Pancreas (tissue), 10 donors: ENCODE measurements at regions not wholly inside any gene's neighbourhood (a gene's known extent, or its start where the extent isn't known, plus 50 kb on each side); places are given as distances from the start of the nearest gene placed in this dataset.

Source experiments
- ATAC-seq, 4 donors: fragments of 200-7000 bp; cut with Tn5 transposase; one replicate each; pipeline versions ENCODE4 v1.8.0 to v1.9.1; 2020; ENCODE audit warnings: mild to moderate bottlenecking in 4 of 4, moderate library complexity in 4 of 4
- DNase-seq, 6 donors: peaks; one replicate each; pipeline ENCODE4 v3.0.0-alpha.2; 2020
- FAIRE-seq: peaks from 2 replicates; lab custom pipeline; 2012; peaks lifted over from hg19 to GRCh38; lab: Jason Lieb, UNC
- H3K27ac ChIP-seq, 4 donors: fragments of 200-600 bp; sonication (generic); 1 replicate in 3 of 4; 2 replicates in 1 of 4; pipeline versions ENCODE4 v1.5.0 to v1.8.0; 2020
- H3K27me3 ChIP-seq, 4 donors: fragments of 200-600 bp; one replicate each; pipeline ENCODE4 v1.8.0; 2021
- H3K36me3 ChIP-seq, 3 donors: fragments of 200-600 bp; sonication (generic) in 1 of 3; one replicate each; pipeline versions ENCODE4 v1.5.0 to v1.8.0; 2020 to 2021
- H3K4me1 ChIP-seq, 3 donors: fragments of 200-600 bp; one replicate each; pipeline ENCODE4 v1.8.0; 2021
- H3K4me3 ChIP-seq, 4 donors: fragments of 200-600 bp; sonication (generic) in 2 of 4; one replicate each; pipeline versions ENCODE4 v1.5.0 to v1.8.0; 2020 to 2021
- H3K9me3 ChIP-seq, 4 donors: fragments of 200-600 bp; one replicate each; pipeline ENCODE4 v1.8.0; 2021
- WGBS, 2 donors: extraction: QIAGEN DNeasy Blood & Tissue Kit; methylation state at CpG; one replicate each; pipeline ENCODE4 v1.1.7; 2013; 5-methylcytosine and 5-hydroxymethylcytosine counted together
- intact Hi-C, 3 donors: fragments of 100-400 bp; cut with DNase I; formaldehyde crosslinking; loops; one replicate each; pipeline versions ENCODE4 v1.11.1 to v1.14.2; 2022
- TF ChIP-seq, protein P1 (sequence below), 4 donors: fragments of 200-600 bp; sonication (generic) in 3 of 4; IDR thresholded peaks; one replicate each; pipeline versions ENCODE4 v1.5.0 to v1.8.0; 2021; ENCODE audit warnings: antibody characterized with exemption in 4 of 4
- donor health status: healthy with polysubstance abuse.
- donor health status: DM: no; HTN: no; CAD: no; lungs with moderate emphysema.
- donor health status: DM: no; HTN: no; CAD: no.
- donor health status: control.
- donor health status: control.
- donor health status: Bipolar disorder and iron deficiency.
- donor health status: DM: yes; HTN: yes; CAD: no.
- donor health status: DM: no; HTN: no; CAD: no.
- donor health status: DM: no; HTN: no; CAD: no.
- donor health status: DM: yes; HTN: yes; CAD: no.

DNA sequence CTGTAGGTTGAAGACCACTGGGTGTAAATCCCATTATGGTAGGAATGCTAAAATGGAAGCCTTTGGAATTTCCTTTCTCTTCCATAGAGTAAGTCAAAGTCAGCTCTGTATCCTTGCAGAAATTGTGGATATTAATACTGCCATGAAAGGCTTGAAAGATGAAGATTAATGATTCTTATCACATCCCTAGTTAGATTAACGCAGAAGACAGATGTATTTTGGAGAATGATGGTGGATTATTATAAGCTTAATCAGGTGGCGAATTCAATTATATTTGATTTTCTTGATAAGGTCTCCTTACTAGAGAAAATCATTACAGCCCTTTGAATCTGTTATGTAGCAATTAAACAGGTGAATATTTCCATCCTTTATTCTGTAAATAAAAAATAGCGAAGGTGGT lies 270.1 kb downstream of the PHF14 start:
- no peak overlapping the region for H3K27ac ChIP-seq
- no peaks in the 10 kb centered on the region for H3K4me1 ChIP-seq
- intact Hi-C loops = no loop called here
- 68 to 69% methylated on average over 3 of the region's 3 CpGs for WGBS, 2 donors
- no peak overlapping the region for H3K4me3 ChIP-seq
- H3K36me3 ChIP-seq = no peaks in the 10 kb centered on the region
- TF ChIP-seq, protein P1, sequence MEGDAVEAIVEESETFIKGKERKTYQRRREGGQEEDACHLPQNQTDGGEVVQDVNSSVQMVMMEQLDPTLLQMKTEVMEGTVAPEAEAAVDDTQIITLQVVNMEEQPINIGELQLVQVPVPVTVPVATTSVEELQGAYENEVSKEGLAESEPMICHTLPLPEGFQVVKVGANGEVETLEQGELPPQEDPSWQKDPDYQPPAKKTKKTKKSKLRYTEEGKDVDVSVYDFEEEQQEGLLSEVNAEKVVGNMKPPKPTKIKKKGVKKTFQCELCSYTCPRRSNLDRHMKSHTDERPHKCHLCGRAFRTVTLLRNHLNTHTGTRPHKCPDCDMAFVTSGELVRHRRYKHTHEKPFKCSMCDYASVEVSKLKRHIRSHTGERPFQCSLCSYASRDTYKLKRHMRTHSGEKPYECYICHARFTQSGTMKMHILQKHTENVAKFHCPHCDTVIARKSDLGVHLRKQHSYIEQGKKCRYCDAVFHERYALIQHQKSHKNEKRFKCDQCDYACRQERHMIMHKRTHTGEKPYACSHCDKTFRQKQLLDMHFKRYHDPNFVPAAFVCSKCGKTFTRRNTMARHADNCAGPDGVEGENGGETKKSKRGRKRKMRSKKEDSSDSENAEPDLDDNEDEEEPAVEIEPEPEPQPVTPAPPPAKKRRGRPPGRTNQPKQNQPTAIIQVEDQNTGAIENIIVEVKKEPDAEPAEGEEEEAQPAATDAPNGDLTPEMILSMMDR (IDR thresholded peaks at IDR 0.05) = no peak
- DNase-seq (no peak), FAIRE-seq (no peak), ATAC-seq (no peak)
- H3K27me3 ChIP-seq = peaks cover 0 to 3% (median 0%) of the 10 kb centered on the region in 4 donors
- no peaks in the 10 kb centered on the region for H3K9me3 ChIP-seq

DNA sequence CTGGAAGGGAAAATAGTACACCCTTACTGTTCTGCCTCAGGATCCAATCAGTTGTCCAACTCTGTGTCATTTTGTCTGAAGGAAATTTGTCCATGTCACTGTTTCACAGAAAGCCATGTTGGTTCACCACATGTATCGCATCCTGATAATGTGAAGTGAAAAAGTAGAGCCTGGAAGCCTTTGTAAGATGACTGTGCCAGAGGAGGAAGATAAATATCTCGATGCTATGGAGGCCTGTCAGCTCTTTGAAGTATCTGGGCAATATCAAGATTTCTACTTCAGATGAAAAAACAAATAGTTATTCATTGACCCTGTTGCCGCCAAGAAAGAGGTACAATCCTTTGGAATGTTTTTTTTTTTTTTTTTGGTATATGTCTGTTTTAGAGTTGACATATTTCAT lies 270.5 kb downstream of the PHF14 start:
- peaks cover 0 to 3% (median 0%) of the 10 kb centered on the region in 4 donors for H3K27me3 ChIP-seq
- intact Hi-C loops = no loop called here
- H3K4me3 ChIP-seq = no peak overlapping the region
- no peak for DNase-seq
- no peaks in the 10 kb centered on the region for H3K4me1 ChIP-seq
- H3K36me3 ChIP-seq = no peaks in the 10 kb centered on the region
- H3K9me3 ChIP-seq = no peaks in the 10 kb centered on the region
- TF ChIP-seq, protein P1 (IDR thresholded peaks at IDR 0.05) = no peak
- FAIRE-seq = no peak
- 57% methylated on average over 3 of the region's 3 CpGs for WGBS, 2 donors
- H3K27ac ChIP-seq = no peak overlapping the region
- ATAC-seq = no peak

DNA sequence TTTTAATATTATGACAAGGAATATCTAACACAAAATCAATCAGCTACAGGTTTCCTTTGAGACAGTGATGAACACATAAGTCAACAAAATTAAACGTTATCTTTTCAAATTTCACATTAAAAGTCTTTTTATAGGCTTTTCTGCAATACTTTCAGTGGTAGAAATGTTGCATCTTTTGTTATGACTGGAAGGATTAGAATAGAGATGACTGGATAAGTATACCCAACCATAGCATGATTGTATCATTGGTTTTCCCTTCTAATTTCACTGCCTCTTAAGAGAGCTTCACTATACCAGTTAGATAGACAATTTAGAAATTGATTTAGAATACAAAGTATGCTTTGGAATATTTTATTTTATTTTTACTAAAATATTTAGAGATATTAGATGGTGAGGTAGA lies 273.9 kb downstream of the PHF14 start:
- H3K4me1 ChIP-seq = no peaks in the 10 kb centered on the region
- TF ChIP-seq, protein P1 (IDR thresholded peaks at IDR 0.05) = no peak
- no peaks in the 10 kb centered on the region for H3K36me3 ChIP-seq
- 35 to 36% methylated on average over 1 of the region's 1 CpG for WGBS, 2 donors
- intact Hi-C loops = no loop called here
- no peaks in the 10 kb centered on the region for H3K9me3 ChIP-seq
- ATAC-seq (no peak), DNase-seq (no peak), FAIRE-seq (no peak)
- no peak overlapping the region for H3K4me3 ChIP-seq
- no peaks in the 10 kb centered on the region for H3K27me3 ChIP-seq
- no peak overlapping the region for H3K27ac ChIP-seq

DNA sequence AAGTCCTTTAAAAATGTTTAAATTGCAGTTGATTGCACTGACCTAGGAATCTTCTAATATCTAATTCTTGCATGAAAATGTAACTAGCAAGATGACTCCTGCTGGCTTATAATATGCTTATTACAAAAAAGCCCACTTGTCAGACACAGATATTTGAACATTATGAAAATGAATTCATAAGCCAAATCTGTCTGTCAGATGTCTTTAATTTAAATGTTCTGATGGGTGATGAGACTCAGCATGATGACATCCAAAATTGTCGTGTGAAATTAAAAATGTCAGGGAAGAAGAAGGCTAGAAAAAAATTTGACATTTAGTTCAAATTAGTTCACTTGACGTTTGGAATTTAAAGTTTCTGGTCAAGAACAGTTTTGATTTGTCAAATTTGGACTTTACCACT lies 277.8 kb downstream of the PHF14 start:
- TF ChIP-seq, protein P1 (IDR thresholded peaks at IDR 0.05) = no peak
- no peaks in the 10 kb centered on the region for H3K27me3 ChIP-seq
- H3K36me3 ChIP-seq = no peaks in the 10 kb centered on the region
- DNase-seq (no peak), FAIRE-seq (no peak), ATAC-seq (no peak)
- WGBS, 2 donors = 57 to 60% methylated on average over 2 of the region's 2 CpGs
- intact Hi-C loops = no loop called here
- no peaks in the 10 kb centered on the region for H3K9me3 ChIP-seq
- no peak overlapping the region for H3K4me3 ChIP-seq
- H3K27ac ChIP-seq = no peak overlapping the region
- no peaks in the 10 kb centered on the region for H3K4me1 ChIP-seq

DNA sequence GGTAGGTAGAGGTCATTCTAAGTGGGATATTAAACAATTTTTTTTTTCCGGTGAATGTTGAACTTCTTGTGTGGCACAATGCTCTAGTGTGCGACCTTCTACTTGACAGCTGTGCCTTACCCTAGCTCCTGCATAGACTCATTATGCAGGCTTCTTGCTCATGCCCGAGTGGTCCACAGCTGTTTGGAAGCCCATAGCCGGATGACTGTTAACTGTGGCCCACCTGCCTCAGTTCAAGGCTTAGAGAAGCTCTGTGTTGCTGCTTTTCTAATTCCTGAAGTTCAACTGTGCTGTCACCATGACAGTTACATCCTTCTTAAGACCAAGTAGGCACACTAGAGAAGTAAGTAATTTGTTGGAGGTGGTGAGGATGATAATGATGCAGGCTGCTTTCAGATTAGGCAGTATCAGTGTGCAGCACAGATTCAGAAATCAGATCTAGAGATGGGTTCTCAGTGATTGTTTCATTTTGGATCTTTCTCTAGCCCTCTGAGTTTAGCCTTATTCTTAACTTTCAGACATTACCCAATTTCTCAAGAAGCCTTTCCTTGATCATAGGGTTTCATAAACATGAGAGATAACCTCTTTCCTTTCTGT lies 278.4 kb downstream of the PHF14 start:
- no peak for FAIRE-seq
- no peak for ATAC-seq
- WGBS, 2 donors = 86 to 91% methylated on average over 4 of the region's 4 CpGs
- Histone ChIP-seq H3K36me3 (no peaks in the 10 kb centered on the region), H3K27ac (no peak overlapping the region), H3K4me3 (no peak overlapping the region), H3K9me3 (no peaks in the 10 kb centered on the region), H3K27me3 (no peaks in the 10 kb centered on the region), H3K4me1 (no peaks in the 10 kb centered on the region)
- no peak for DNase-seq
- intact Hi-C loops = no loop called here
- TF ChIP-seq, protein P1 (IDR thresholded peaks at IDR 0.05) = no peak
